PFSK-1 (cell line): ENCODE measurements at regions not wholly inside any gene's neighbourhood (a gene's known extent, or its start where the extent isn't known, plus 50 kb on each side); places are given as distances from the start of the nearest gene placed in this dataset.

Experiments used
- FOXP2 ChIP-seq: optimal IDR thresholded peaks from 2 replicates; pipeline ENCODE3; 2011; ENCODE audit warnings: borderline replicate concordance, control low read depth, inconsistent platforms; ENCODE audit not compliant: insufficient read depth; ENCODE audit errors: extremely low read length, extremely low read depth
- POLR2AphosphoS5 ChIP-seq: IDR thresholded peaks from 2 replicates; pipeline ENCODE4 v1.6.1; 2012; ENCODE audit warnings: low read depth, mild to moderate bottlenecking, control low read depth, low read length, moderate library complexity
- REST ChIP-seq, 2 experiments: IDR thresholded peaks; 2 replicates each; pipeline versions ENCODE4 v1.6.1 to v1.8.0; 2011 to 2012; ENCODE audit warnings: low read depth in 2 of 2, low read length in 2 of 2, control low read depth in 1 of 2, inconsistent platforms in 1 of 2, mild to moderate bottlenecking in 1 of 2, moderate library complexity in 1 of 2; ENCODE audit not compliant: insufficient read depth in 1 of 2
- SIN3A ChIP-seq: IDR thresholded peaks from 2 replicates; pipeline ENCODE4 v1.6.1; 2012; ENCODE audit warnings: mild to moderate bottlenecking, low read length, moderate library complexity, borderline replicate concordance; ENCODE audit not compliant: insufficient read depth
- TAF1 ChIP-seq: IDR thresholded peaks from 2 replicates; pipeline ENCODE4 v1.6.1; 2012; ENCODE audit warnings: low read length, control low read depth, borderline replicate concordance; ENCODE audit not compliant: insufficient read depth

GRCh38 chr10:130301021-130301892, 165.1 kb downstream of the GLRX3 start:
- TF ChIP-seq REST (IDR thresholded peaks at IDR 0.05; ENCODE audit: insufficient read depth in 1 of 2, low read depth in 2 of 2, low read length in 2 of 2) (no peak), SIN3A (no peak), TAF1 (no peak), FOXP2 (no peak), POLR2AphosphoS5 (no peak)

GRCh38 chr10:130326954-130327353, 190.8 kb downstream of the GLRX3 start:
- TF ChIP-seq REST (IDR thresholded peaks at IDR 0.05; ENCODE audit: insufficient read depth in 1 of 2, low read depth in 2 of 2, low read length in 2 of 2) (no peak), FOXP2 (no peak), SIN3A (no peak)

GRCh38 chr10:130329792-130330191, 193.6 kb downstream of the GLRX3 start:
- TF ChIP-seq FOXP2 (no peak), POLR2AphosphoS5 (no peak), SIN3A (no peak), REST (IDR thresholded peaks at IDR 0.05; ENCODE audit: insufficient read depth in 1 of 2, low read depth in 2 of 2, low read length in 2 of 2) (no peak), TAF1 (no peak)

GRCh38 chr10:130333185-130333584, 197.0 kb downstream of the GLRX3 start:
- TF ChIP-seq SIN3A: no peak
- TF ChIP-seq FOXP2: no peak
- no peak for TF ChIP-seq REST (IDR thresholded peaks at IDR 0.05; ENCODE audit: insufficient read depth in 1 of 2, low read depth in 2 of 2, low read length in 2 of 2)
- TF ChIP-seq POLR2AphosphoS5: no peak
- TF ChIP-seq TAF1: no peak

- TF ChIP-seq POLR2AphosphoS5: no peak
- no peak for TF ChIP-seq FOXP2
- no peak for TF ChIP-seq TAF1
- no peak for TF ChIP-seq SIN3A
- TF ChIP-seq REST (IDR thresholded peaks at IDR 0.05; ENCODE audit: insufficient read depth in 1 of 2, low read depth in 2 of 2, low read length in 2 of 2): no peak
Observed at GRCh38 chr10:130335336-130335735, 199.1 kb downstream of the GLRX3 start.
